Stimulated activated CD4-positive, alpha-beta T cell treated with anti-CD3 and anti-CD28 coated beads, Interleukin-12 subunit alpha, Interleukin-12 subunit beta, amount 100 ng/mL, for 24 hours (primary cell): ENCODE measurements at regions not wholly inside any gene's neighbourhood (a gene's known extent, or its start where the extent isn't known, plus 50 kb on each side); places are given as distances from the start of the nearest gene placed in this dataset.

Experiments
- DNase-seq, 2 experiments: peaks; one replicate each; pipeline ENCODE4 v3.0.0-alpha.2; 2020; ENCODE audit warnings: low read depth in 2 of 2

DNA sequence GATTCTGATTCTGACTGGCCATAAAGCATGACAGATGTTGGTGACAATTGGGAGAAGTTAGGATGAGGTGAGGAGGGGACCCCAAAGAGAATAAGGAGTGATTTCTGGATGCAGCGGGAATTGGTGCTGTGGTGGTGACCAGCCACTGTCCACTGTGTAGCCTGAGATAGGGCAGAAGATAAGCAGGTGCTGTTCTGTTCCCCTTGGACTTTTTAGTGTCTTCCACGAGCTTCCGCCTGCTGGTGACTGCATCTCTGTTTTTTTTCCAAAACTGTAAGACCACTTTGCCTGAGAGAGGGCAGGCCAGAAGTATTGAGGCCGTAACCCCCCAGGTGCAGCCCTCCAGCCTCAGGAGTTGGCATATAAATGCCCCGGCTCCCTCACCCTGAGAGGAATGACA, 161.2 kb upstream of the MYL2 start:
- DNase-seq = no peak

GRCh38 chr12:111078731-111079130, 158.4 kb upstream of the MYL2 start:
- DNase-seq = no peak

GRCh38 chr12:111076611-111077451, 156.5 kb upstream of the MYL2 start:
- no peak for DNase-seq

DNA sequence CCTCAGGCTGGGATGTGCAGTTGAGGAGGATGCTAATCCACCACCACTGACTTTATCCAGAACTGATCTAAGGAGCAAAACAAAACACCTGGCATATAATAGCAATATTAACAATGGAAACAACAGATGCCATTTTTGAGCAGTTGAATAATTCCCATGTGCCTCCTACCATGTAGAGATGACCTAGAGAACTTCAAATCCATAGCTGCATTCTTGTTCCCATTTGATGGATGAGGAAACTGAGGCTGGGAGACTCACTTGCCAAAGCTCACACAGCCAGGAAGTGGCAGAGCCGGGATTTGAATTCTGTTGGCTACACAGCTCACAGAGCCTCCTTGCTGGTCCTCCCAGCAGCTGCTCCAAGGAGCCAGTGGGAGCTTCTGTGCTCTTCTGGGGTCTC, 155.8 kb upstream of the MYL2 start:
- no peak for DNase-seq

GRCh38 chr12:111074965-111075364, 154.6 kb upstream of the MYL2 start:
- DNase-seq = no peak

DNA sequence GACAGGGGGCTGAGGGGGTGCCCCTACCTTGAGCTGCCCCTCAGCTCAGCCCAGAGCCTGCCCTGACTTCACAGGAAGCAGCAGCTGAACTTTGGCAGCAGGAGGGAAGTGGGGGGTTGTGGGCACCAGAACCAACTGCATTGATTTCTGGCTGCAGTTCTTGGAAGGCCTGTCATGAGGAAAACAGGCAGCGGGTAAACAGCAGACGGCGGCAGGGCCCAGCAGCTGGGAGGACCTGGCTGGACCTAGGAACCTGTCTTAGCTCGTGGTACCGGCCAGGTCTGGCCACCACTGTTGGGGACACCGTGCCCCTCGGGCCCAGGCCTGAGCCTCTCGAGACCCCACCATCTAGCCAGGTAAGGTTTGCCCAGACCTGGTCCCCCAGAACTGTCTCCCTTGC, 154.2 kb upstream of the MYL2 start:
- DNase-seq = no peak

DNA sequence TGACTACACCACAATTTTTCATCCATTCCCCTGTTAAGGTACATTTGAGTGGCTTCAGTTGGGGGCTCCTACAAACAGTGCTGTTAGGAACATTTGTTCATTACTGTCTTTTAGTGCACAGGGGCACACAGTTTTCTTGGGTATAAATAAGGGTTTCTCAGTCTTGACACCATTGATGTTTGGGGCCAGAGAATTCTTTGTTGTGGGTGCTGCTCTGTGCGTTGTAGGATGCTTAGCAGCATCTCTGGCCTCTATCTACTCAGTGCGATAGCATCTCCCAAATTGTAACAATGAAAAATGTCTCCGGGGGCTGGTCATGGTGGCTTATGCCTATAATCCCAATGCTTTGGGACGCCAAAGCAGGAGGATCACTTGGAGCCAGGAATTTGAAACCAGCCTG, 153.0 kb upstream of the MYL2 start:
- DNase-seq = no peak

DNA sequence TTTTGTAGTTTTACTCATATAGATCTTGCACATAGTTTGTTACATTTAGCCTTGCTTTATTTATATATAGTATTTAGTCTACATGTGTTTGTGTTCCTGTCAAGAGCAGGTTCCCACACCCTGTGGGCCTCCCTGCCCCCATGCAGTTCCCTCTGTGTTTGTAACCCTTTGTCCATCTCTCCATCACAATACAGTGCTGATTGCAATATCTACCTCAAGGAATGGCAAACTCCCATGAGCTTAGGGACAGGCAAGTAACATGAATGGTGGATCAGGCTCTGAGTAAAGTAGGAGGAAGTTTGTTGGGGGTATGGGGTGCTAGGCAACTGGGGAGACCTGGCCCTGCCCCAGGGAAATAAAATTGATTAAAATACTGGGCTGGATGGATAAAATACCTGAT, 151.9 kb upstream of the MYL2 start:
- DNase-seq = no peak

DNA sequence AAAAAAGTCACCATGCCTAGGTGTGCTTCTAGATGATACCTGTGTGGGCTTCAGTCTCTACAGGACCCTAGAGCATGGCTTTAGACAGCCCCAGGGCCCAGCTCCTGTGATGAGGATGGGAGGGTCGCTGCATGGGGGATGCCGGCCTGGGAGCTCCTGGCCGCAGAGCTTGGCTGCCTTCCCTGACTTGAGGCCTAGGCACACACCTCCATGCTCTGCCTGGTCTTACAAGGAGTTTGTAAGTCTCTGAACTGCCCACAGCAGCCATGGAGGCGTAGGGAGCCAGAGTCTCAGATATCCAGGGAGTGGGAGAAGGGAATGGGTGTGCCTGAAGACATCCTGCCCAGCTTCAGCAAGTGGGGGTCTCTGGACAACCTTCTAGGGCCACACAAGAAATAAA, 149.5 kb upstream of the MYL2 start:
- no peak for DNase-seq

DNA sequence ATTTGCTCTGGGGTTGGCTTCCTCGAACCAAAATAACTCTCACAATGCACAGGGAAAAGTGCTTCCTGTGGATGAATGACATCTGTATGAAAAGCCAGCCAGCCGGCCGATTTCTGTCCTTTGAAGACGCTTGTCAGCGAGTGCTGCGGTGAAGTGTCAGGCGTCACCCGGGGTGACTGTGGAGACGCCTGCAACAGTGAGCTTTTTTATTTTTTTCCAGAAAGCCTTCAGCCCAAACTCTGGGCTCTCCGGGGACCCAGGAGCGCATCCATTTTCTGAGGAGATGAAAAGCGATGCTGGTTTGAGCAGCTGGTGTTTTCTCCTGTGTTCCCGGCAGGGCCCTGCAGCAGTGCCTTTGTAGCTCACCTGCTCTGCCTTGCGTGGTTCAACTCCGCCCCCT, 147.9 kb upstream of the MYL2 start:
- DNase-seq = no peak

DNA sequence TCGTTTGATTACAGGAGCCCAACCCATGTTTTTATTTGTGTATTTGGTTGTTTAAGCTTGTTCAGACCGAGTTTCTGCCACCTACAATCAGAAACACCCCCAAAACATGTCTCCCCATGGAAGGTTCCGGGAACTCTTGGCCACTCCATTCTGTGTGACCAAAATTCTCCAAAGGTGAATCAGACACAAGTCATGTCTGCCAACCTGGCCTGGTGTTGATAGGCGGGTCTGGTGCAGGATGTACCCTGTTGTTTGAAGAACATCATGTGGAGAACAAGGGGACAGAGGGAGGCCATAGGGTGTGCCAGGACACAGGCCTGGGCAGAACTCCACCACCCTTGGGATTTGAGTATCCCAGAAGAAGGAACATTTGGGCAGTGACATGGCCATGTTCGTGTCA, 147.1 kb upstream of the MYL2 start:
- no peak for DNase-seq

DNA sequence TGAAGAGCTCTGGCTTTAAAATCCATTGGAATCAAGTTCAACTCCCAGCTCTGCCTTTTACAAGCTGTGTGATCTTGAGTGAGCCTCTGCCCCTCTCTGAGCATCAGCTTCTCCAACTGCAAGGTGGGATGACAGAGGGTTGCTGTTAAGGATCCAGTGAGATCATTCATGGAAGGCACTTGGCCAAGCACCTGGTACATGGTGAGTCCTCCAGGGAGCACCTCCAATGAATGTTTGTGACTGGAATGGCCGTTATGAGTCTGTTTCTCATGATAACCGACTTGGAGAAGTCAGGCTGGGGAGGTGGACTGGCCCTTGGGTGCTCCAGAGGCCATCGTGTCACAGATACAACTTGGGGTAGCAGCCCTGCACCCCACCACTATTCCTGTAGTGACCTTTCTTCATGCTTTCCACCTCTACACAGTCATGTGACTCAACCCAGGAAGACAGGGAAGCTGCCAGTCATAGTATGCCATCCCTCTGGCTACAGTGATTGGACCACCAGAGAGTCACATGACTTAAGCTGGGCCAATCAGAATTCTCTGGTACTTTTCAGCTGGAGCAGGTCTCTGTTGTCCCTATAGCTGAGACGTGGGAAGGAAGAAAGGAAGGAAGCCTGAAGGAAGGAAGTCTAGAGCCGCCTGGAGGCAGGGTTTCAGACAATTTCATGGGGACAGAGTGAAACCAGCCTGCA, 146.5 kb upstream of the MYL2 start:
- no peak for DNase-seq

DNA sequence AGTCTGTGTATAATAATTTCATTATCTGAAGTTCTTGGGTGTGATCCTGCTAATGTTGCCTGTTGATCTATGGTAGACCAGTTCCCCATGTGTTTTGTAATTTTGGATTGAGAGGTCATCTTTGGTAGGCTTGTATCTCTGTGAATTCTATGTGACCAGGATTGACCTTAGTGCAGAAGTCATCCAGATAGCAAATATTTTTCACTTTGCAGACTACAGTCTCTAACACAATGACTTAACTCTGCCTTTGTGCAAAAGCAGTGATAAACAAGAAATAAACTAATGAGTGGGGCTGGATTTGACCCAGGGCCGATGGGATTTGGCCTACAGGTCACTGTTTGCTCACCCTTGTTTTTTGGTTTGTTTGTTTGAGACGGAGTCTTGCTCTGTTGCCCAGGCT, 144.6 kb upstream of the MYL2 start:
- no peak for DNase-seq

GRCh38 chr12:111064154-111064553, 143.8 kb upstream of the MYL2 start:
- DNase-seq = no peak

- DNase-seq = no peak
Observed at GRCh38 chr12:111063295-111064026, 143.1 kb upstream of the MYL2 start.

DNA sequence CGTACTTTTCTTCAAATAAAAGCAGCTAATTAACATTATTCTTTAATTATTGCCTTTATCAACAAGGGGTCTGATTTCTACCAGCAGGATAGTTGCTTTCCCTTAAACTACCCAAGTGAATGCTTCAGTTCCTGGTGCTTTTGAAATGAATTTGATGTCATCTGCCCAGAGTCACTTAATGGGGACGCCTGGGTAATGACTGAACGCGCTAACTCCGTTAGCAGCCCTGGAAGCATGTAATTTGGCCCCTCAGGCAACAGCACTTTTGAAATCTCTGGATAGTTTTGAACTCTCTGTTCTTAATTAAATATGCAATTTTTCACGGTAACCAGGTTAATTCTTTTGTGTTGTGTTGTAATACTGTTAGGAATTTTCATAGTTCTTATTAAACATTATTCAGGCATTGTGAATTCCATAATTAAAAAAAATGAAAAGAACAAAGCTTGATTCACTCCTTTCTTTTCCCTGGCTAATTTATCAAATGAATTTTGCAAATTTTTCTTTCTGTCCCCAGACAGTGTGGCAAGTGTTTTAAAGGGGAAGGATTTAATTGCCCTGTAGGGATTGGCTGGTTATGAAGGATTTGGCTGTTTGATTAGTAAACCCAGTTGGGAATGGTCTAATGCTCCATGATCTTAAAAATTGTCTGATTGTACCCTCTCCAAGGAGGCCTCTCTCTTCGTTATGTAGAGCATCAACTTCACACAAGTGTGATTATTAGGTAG, 137.5 kb upstream of the MYL2 start:
- DNase-seq = no peak

GRCh38 chr12:111056618-111057521, 136.5 kb upstream of the MYL2 start:
- peak; percentile 26 to 42 for DNase-seq

DNA sequence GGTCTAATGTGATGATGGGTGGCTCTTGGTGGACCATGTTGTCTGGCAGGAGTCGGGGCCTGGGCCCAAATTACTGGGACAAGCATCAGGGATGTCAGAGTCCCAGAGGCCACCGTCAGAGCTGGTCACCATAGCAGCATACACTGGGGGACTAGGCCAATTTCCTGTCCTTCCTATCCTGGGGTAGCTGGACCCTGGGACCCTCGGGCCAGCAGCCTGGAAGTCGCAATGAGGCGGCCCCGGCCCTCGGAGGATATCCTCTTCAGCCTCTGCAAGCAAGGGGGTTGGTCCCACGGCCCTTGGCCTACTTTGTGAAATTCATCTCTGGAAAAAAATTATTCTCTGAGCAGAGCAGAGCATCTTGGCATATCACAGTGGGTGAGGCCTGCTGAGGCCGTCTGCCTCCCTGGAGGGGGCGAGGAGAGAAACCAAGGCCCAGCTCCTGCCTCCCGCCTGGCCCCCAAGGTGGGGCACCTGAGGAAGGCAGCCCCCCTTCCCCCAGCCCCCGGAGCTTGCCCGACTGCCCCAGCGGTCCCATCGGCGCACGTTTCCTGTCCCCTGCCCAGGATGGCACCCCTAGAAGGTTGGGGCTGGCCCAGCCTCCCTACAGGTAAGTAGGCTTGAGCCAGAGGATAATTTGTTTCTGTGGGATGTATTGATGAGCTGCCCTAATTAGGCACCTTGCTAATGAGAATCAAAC, 135.0 kb upstream of the MYL2 start:
- DNase-seq = no peak

DNA sequence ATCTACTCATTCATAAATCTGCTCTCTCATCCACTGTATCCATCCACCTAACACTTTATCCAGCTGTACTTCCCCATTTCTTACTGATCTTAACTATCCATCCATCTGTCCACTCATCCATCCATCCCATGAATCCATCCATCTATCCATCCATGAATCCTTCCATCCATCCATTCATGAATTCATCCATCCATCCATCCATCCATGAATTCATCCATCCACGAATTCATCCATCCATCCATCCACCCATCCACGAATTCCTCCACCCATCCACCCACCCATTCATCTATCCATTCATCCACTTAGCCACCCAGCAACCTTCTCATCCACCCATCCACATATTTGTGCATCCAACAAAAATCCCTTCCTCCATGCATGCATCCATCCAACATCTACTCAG, 128.6 kb upstream of the MYL2 start:
- no peak for DNase-seq

GRCh38 chr12:111046896-111047295, 126.5 kb upstream of the MYL2 start:
- no peak for DNase-seq
